Caco-2 (cell line): ENCODE measurements at regions not wholly inside any gene's neighbourhood (a gene's known extent, or its start where the extent isn't known, plus 50 kb on each side); places are given as distances from the start of the nearest gene placed in this dataset.

ENCODE experiments used
- BruUV-seq: library from RNA; stranded (reverse); fragments of 400-500 nt; replicated peaks from 2 replicates; lab custom pipeline; 2021; lab: Mats Ljungman, UMichigan
- CTCF ChIA-PET: fragments of 300-600 bp; sonication (Branson Sonifier 250); formaldehyde crosslinking; loops from one replicate; lab custom pipeline; 2022; ENCODE audit warnings: antibody characterized with exemption; lab: Charles Lee
- POLR2A ChIA-PET: fragments of 300-600 bp; sonication (Branson Sonifier 250); formaldehyde crosslinking; loops from one replicate; lab custom pipeline; 2022; ENCODE audit warnings: antibody characterized with exemption; lab: Charles Lee
- DNase-seq, 2 experiments: peaks; one replicate each; pipeline versions ENCODE4 v3.0.0 to v3.0.0-alpha.2; 2020 to 2022
- H3K27me3 ChIP-seq: replicated peaks from 2 replicates; pipeline ENCODE4 v1.6.0; 2011; ENCODE audit warnings: low read length; ENCODE audit not compliant: control insufficient read depth, insufficient read depth
- H3K36me3 ChIP-seq: 2 replicates; pipeline ENCODE4 v1.5.1; 2011; ENCODE audit warnings: low read length; ENCODE audit not compliant: control insufficient read depth, insufficient read depth
- H3K4me1 ChIP-seq: fragments of 250-450 bp; sonication (Bioruptor Pico); 2 replicates; pipeline ENCODE4 v1.5.1; 2020; ENCODE audit warnings: mild to moderate bottlenecking
- H3K4me3 ChIP-seq: 2 replicates; pipeline ENCODE4 v1.5.1; 2011; ENCODE audit warnings: low read depth, mild to moderate bottlenecking, control low read depth, low read length
- H3K9me3 ChIP-seq: fragments of 250-450 bp; sonication (Bioruptor Pico); 2 replicates; pipeline ENCODE4 v1.5.1; 2020; ENCODE audit warnings: mild to moderate bottlenecking, moderate library complexity
- H3K27ac Mint-ChIP-seq: one replicate; pipeline ENCODE4 v1.8.0; 2022; ENCODE audit warnings: mixed read lengths; ENCODE audit not compliant: unreplicated experiment
- H3K27me3 Mint-ChIP-seq: one replicate; pipeline ENCODE4 v1.8.0; 2022; ENCODE audit warnings: mixed read lengths; ENCODE audit not compliant: insufficient read depth, unreplicated experiment
- H3K36me3 Mint-ChIP-seq: one replicate; pipeline ENCODE4 v1.8.0; 2022; ENCODE audit warnings: mild to moderate bottlenecking, mixed read lengths; ENCODE audit not compliant: insufficient read depth, unreplicated experiment
- H3K4me1 Mint-ChIP-seq: one replicate; pipeline ENCODE4 v1.8.0; 2022; ENCODE audit warnings: low read depth, mixed read lengths; ENCODE audit not compliant: unreplicated experiment
- H3K4me3 Mint-ChIP-seq: one replicate; pipeline ENCODE4 v1.8.0; 2022; ENCODE audit warnings: mild to moderate bottlenecking, moderate library complexity, mixed read lengths; ENCODE audit not compliant: unreplicated experiment
- H3K9me3 Mint-ChIP-seq: one replicate; pipeline ENCODE4 v1.8.0; 2022; ENCODE audit warnings: mixed read lengths; ENCODE audit not compliant: unreplicated experiment
- CTCF ChIP-seq, 2 experiments: fragments of 200-600 bp in 1 of 2; IDR thresholded peaks; 1 replicate in 1 of 2; 2 replicates in 1 of 2; pipeline versions ENCODE4 v1.5.1 to v1.8.0; 2011 to 2022; ENCODE audit warnings: antibody characterized with exemption in 1 of 2, control low read depth in 1 of 2, inconsistent platforms in 1 of 2, low read depth in 1 of 2, low read length in 1 of 2, mild to moderate bottlenecking in 1 of 2, moderate library complexity in 1 of 2; ENCODE audit not compliant: insufficient read depth in 1 of 2, severe bottlenecking in 1 of 2, unreplicated experiment in 1 of 2
- intact Hi-C: fragments of 100-400 bp; cut with micrococcal nuclease; formaldehyde crosslinking; loops from one replicate; pipeline ENCODE4 v1.10.0; 2022; ENCODE audit not compliant: unreplicated experiment

- ChIA-PET CTCF (no interaction called here), POLR2A (no interaction called here)
- H3K36me3 Mint-ChIP-seq: no peaks in the 10 kb centered on the region
- Histone ChIP-seq H3K36me3 (no peaks in the 10 kb centered on the region), H3K4me1 (peaks cover 9% of the 10 kb centered on the region; the same call in 1 of the 2 replicates), H3K4me3 (no peak overlapping the region), H3K9me3 (0 out of 2 replicates have a peak, but pooled peaks cover 3% of the 10 kb centered on the region), H3K27me3 (no peaks in the 10 kb centered on the region)
- H3K4me1 Mint-ChIP-seq: peaks cover 12% of the 10 kb centered on the region
- BruUV-seq: no TSS peak
- no peak for TF ChIP-seq CTCF (IDR thresholded peaks at IDR 0.05; ENCODE audit: insufficient read depth in 1 of 2, low read depth in 1 of 2, low read length in 1 of 2, severe bottlenecking in 1 of 2, unreplicated experiment in 1 of 2)
- DNase-seq: no peak
- H3K27ac Mint-ChIP-seq: no peak overlapping the region
- H3K9me3 Mint-ChIP-seq: no peaks in the 10 kb centered on the region
- intact Hi-C loops: no loop called here
- no peak overlapping the region for H3K4me3 Mint-ChIP-seq
- no peaks in the 10 kb centered on the region for H3K27me3 Mint-ChIP-seq
Measured at GRCh38 chr6:4581468-4582385, 194.5 kb upstream of the CDYL start.

- H3K27me3 Mint-ChIP-seq: no peaks in the 10 kb centered on the region
- Histone ChIP-seq H3K4me1 (no peaks in the 10 kb centered on the region), H3K27me3 (no peaks in the 10 kb centered on the region), H3K9me3 (0 out of 2 replicates have a peak, but pooled peaks cover 3% of the 10 kb centered on the region), H3K36me3 (no peaks in the 10 kb centered on the region), H3K4me3 (no peak overlapping the region)
- BruUV-seq: no TSS peak
- ChIA-PET POLR2A (no interaction called here), CTCF (no interaction called here)
- H3K36me3 Mint-ChIP-seq: no peaks in the 10 kb centered on the region
- TF ChIP-seq CTCF (IDR thresholded peaks at IDR 0.05; ENCODE audit: insufficient read depth in 1 of 2, low read depth in 1 of 2, low read length in 1 of 2, severe bottlenecking in 1 of 2, unreplicated experiment in 1 of 2): no peak
- DNase-seq: no peak
- intact Hi-C loops: no loop called here
- H3K4me1 Mint-ChIP-seq: peaks cover 6% of the 10 kb centered on the region
- H3K9me3 Mint-ChIP-seq: no peaks in the 10 kb centered on the region
- H3K4me3 Mint-ChIP-seq: no peak overlapping the region
- H3K27ac Mint-ChIP-seq: no peak overlapping the region
Measured at GRCh38 chr6:4580361-4580760, 195.8 kb upstream of the CDYL start.

GRCh38 chr6:4577406-4577805 is 198.8 kb upstream of the CDYL start:
- Mint-ChIP-seq H3K4me1 (peaks cover 6% of the 10 kb centered on the region), H3K27ac (no peak overlapping the region), H3K4me3 (no peak overlapping the region), H3K27me3 (no peaks in the 10 kb centered on the region), H3K9me3 (peaks cover 12% of the 10 kb centered on the region), H3K36me3 (no peaks in the 10 kb centered on the region)
- BruUV-seq: no TSS peak
- Histone ChIP-seq H3K36me3 (no peaks in the 10 kb centered on the region), H3K4me1 (no peaks in the 10 kb centered on the region), H3K4me3 (no peak overlapping the region), H3K27me3 (no peaks in the 10 kb centered on the region), H3K9me3 (0 out of 2 replicates have a peak, but pooled peaks cover 3% of the 10 kb centered on the region)
- no peak for TF ChIP-seq CTCF (IDR thresholded peaks at IDR 0.05; ENCODE audit: insufficient read depth in 1 of 2, low read depth in 1 of 2, low read length in 1 of 2, severe bottlenecking in 1 of 2, unreplicated experiment in 1 of 2)
- intact Hi-C loops: no loop called here
- POLR2A ChIA-PET: no interaction called here
- CTCF ChIA-PET: no interaction called here
- no peak for DNase-seq
